Kasumi-1 (cell line): ENCODE measurements at regions not wholly inside any gene's neighbourhood (a gene's known extent, or its start where the extent isn't known, plus 50 kb on each side); places are given as distances from the start of the nearest gene placed in this dataset.
A peak's percentile ranks its signal among the peaks of the same experiment; 100 is the strongest.
"Not testable (repeated sequence)": the region's sequence is repeated elsewhere in the genome, so short reads cannot be mapped to it uniquely, and the experiment has no call there.

Experiments
- DNase-seq, 2 experiments: peaks; one replicate each; lab custom pipeline; 2025; lab: John Stamatoyannopoulos, UW

- DNase-seq, result no peak
Measured at GRCh38 chrX:34576864-34577263, 80.2 kb downstream of the TMEM47 start.

DNA sequence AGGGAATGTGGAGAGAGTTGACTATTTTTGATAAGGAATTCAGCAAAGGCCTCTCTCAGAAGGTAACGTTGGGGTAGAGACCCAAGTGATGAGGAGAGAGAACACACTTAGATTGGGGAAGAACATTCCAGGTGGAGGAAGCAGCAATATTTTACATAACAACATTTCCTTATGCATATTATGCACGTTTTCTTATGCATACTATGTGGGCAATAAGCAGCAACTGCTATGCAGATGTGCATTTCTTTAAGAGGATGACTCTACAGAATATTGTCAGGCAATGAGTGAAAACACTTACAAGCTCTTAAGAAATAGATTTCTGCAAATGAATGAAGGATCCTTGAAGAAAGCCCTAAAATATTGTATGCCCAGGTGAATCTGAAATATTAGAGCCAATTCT, 91.1 kb downstream of the TMEM47 start:
- DNase-seq, result no peak

GRCh38 chrX:34563804-34564203, 93.3 kb downstream of the TMEM47 start:
- DNase-seq, result no peak

DNA sequence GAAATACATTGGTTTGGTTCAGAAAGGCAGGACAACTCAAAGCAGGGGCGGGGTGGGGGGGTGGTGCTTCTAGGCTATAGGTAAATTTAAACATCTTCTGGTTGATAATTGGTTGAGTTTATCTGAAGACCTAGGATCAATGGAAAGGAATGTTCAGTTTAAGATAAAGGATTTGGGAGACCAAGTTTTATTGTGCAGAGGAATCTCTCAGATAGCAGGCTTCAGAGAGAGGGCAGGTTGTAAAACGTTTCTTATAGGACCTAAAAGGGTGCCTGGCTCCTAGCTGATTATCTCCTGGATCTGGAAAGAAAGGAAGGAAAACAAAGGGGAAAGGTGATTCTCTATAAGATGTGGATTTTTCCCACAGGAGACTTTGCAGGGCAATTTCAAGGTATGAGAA, 94.0 kb downstream of the TMEM47 start:
- no peak for DNase-seq

DNA sequence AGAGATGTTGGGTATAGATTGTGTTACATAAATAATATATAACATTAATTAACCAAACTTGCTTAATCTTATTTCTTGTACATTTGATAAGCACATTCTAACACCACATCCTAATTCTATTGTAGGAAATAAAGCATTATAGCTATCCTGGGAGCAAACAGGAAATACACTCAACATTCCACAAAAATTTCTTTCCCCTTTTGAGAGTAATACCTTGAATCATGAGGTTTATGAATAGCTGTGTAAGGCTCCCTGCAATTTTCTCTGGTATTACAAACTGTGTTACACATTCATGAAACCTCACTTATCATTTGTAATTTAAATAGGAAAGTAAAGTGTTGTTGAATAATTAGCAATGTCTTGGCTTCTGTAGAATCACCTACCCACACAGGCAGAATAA, 95.1 kb downstream of the TMEM47 start:
- DNase-seq, result no peak

DNA sequence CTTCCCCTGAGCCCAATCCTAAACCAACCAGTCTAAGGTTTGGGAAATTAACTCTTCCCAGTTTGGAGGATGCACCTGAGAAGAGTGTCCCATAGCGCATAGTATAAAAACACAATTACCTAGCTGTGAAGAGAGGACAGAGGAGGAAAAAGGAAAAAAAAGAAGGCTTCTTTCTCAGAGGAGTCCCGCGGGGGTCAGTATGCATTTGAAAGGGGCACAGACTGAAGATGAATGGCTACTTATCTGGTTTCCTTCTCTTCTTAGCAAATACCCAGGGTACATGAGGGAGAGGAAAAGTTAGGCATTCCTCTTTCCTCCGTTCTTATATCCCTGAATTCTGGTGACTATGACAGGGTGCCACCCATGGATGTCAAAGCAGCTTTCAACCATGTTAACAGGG, 96.9 kb downstream of the TMEM47 start:
- DNase-seq, result no peak

DNA sequence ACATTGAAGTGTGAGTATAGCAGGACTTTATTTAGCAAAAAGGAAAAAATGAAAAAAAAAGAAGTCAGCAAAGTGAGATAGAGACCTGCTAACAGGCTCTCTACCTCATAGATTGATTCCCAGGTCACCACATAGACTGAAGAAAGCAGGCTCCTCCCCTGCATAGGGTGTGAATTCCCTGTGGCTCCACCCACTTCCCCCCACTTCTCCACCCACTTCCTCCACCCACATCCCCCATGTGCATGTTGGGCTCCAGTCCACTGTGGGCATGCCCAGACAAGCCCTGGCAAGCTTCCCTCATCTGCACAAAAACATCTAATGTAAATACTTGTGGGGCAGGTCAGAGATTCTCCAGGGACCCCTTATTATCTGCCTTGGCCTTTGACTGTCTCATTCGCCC, 97.8 kb downstream of the TMEM47 start:
- no peak for DNase-seq

DNA sequence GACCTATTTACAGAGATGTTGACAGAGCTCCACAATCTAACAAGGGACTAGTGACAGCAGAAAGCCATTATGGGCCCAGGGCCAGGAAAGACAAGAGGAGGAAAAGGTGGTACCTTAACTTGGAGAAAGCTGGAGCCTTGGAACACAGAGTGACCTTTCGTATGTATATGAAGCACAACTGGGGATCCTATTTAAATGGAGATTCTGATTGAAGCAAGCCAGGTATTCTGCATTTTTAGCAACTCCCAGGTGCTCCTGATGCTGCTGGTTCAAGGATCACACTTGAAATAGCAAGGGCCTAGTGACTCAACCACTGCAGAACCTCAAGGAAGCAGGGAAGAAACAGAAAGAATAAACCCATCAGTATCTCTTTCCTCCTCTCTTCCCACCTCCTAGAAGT, 99.4 kb downstream of the TMEM47 start:
- DNase-seq, result no peak

DNA sequence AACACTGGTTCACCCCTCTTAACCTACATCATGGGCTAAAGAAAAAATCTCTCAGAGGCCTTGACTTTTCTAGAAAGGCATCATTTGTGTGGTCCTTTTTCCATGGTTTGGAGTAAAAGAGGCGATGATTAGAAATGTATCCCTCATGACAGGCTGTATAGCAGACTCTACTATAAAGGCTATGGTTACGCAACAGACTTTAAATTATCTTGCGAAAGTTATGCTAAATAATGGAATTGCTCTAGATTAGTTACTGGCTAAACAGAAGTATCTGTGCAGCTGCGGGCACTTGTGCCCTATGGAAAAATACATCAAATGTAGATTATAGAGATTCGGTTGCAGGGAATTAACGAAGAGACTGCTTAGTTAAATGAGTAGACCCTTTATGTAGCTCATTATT, 101.6 kb downstream of the TMEM47 start:
- no peak for DNase-seq

DNA sequence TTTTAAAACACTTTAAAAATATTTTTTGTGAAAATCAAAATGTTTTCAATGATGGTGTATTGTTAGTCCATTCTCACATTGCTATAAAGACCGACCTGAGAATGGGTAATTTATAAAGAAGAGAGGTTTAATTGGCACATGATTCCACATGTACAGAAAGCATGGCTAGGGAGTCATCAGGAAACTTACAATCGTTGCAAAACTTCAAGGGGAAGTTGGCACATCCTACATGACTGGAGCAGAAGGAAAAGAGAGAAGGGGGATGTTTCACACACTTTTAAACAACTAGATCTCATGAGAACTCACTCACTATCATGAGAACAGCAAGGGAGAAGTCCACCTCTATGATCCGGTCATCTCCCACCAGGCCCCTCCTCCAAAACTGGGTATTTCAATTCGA, 110.7 kb downstream of the TMEM47 start:
- DNase-seq, result peak; percentile 1 to 23

DNA sequence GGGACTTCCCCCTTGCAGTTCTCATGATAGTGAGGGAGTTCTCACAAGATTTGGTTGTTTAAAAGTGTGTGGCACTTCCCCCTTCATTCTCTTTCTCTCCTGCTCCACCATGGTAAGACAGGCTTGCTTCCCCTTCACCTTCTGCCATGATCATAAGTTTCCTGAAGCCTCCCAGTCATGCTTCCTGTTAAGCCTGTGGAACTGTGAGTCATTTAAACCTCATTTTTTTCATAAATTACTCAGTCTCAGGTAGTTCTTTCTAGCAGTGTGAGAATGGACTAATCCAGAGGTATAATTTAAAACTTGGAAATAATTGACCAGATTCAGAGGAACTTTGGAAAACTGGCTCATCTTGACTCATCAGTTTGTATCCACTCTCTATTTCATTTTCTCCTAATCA, 129.0 kb downstream of the TMEM47 start:
- no peak for DNase-seq

- peak in 1 of 2 experiments; percentile 16 for DNase-seq
Measured at GRCh38 chrX:34521563-34521962, 135.5 kb downstream of the TMEM47 start.

DNA sequence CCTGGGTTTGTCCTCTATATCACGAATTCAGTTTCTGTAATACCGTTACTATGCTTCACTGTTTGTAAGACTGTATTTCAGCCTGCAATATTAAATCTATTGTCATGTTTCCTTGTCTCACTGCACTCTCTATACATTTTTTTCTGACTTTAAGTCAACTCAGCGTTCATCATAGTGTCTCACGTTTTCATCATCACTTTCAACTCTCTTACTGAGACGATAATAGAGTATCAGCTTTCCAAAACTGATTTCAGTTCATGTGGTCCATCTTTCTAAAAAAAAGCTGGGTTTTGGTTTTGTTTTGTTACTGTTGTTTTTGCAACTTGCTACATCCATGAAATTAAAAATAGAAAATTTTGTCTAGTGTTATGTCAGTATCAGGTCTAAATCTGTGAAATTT, 147.7 kb downstream of the TMEM47 start:
- DNase-seq, result no peak

DNA sequence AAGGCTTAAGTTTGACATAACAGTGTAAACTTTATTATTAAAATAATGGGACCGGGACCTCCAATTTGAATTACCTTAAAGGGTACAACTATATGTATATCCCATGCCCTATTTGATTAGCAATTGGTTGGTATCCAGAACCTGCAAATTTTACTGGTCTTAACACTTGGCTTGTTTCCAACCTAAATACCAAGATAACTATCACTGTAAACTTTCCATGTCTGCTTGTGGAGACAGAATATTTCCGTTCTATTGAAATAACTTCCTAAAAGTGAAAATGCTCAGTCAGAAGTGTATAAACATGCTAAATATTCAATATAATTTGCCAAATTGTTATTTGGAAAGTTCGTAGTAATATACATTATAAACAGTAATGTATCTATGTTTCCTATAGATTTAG, 154.0 kb downstream of the TMEM47 start:
- DNase-seq, result no peak

GRCh38 chrX:34493086-34493485, 164.0 kb downstream of the TMEM47 start:
- no peak for DNase-seq

- DNase-seq, result no peak
Measured at GRCh38 chrX:34491126-34491525, 166.0 kb downstream of the TMEM47 start.

DNA sequence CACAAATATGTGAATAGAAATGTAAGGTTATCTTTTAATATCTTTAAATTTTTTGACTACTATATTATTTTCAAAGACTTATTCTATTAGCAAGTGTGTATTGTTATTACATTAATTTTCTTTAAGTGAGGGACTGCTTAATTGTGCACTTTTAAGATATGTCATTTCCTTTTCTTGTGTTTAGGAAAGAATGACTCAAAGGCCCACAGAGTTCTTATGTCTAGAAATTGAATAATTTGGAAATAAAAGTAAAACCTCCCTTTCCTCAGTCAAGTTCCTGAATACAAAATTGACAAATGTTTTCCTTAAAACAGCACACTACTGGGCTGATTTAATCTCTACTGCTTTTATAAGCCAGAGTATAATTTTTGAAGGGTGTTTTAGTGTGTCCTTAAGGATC, 169.7 kb downstream of the TMEM47 start:
- no peak for DNase-seq

- no peak for DNase-seq
Measured at GRCh38 chrX:34483980-34484379, 173.1 kb downstream of the TMEM47 start.

DNA sequence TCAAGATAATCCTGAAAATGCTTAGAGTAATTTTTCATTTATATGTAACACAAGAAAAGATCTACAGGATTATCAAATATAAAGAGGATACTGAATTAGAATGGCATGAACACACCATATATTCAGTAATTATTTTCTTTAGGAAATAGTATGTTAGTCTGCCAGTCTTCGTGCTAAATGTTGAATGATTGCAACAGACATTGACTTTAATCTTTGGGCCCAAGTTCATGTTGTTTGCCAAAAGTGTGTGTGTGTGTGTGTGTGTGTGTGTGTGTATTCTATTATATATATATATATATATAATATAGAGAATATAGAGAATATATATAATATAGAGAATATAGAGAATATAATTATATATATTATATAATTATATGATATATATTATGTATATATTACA, 186.6 kb downstream of the TMEM47 start:
- DNase-seq, result no peak

DNA sequence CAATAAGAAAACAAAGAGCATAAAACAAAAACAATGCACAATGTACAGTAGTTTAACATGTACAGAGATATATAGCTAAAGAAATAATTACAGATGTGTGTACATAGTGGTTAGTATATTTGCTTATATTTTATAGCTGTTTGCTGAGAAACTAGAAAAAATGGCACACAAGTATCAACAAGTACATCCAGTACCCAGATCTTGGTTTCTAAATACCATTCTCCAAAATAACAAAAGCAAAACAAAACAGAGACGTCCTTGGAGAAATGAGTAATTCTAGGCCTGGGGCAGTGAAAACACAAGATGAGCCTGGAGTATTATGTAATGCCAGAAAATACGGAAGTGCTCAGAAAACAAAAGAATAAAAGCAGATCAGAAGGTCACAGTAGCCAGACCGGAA, 189.6 kb downstream of the TMEM47 start:
- no peak for DNase-seq

DNA sequence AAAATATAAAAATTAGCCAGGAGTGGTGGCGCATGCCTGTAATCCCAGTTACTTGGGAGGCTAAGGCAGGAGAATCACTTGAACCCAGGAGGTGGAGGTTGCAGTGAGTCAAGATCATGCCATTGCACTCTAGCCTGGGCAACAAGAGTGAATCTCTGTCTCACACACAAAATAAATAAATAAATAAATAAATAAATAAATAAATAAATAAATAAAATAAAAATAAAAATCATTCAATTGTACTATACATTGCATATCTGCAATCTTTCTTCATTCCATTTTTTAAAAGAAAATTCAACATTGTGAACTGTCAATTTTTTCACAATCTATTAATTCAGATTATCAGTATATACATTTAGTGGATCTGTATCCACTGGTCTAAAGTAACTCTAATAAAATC, 193.9 kb downstream of the TMEM47 start:
- DNase-seq, result not testable (repeated sequence)

DNA sequence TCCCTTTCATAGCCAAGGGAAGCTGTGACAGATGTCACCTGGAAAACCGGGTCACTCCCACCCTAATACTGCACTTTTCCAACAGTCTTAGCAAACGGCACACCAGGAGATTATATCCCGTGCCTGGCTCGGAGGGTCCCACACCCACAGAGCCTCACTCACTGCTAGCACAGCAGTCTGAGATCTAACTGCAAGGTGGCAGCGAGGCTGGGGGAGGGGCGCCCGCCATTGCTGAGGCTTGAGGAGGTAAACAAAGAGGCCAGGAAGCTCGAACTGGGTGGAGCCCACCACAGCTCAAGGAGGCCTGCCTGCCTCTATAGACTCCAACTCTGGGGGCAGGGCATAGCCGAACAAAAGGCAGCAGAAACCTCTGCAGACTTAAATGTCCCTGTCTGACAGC, 199.2 kb downstream of the TMEM47 start:
- DNase-seq, result not testable (repeated sequence)

- no peak for DNase-seq
Measured at GRCh38 chrX:34437586-34437985, 219.5 kb downstream of the TMEM47 start.

GRCh38 chrX:34426334-34426733, 230.8 kb downstream of the TMEM47 start:
- DNase-seq, result peak in 1 of 2 experiments; percentile 1

DNA sequence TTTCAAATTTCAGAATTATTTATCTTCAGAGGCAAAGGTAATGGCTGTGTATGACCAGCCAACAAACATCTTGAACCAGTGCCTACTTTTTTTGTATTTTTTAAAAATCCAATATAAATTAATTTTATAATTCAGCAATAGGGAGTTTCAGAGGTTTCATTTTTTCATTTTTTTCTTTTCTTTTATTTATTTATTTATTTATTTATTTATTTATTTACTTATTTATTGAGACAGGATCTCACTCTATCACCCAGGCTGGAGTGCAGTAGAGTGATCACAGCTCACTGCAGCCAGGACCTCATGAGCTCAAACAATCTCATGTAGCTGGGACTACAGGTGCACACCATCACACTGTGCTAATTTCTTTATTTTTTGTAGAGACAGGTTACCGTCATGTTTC, 250.5 kb downstream of the TMEM47 start:
- no peak for DNase-seq
